Common myeloid progenitor, CD34-positive (primary cell): ENCODE measurements at regions not wholly inside any gene's neighbourhood (a gene's known extent, or its start where the extent isn't known, plus 50 kb on each side); places are given as distances from the start of the nearest gene placed in this dataset.

ENCODE experiments used
- CTCF ChIA-PET: fragments of 350-600 bp; sonication (Branson Sonifier 250); formaldehyde crosslinking; loops from one replicate; lab custom pipeline; 2021; ENCODE audit warnings: antibody characterized with exemption; lab: Charles Lee
- POLR2A ChIA-PET: fragments of 350-600 bp; sonication (Branson Sonifier 250); formaldehyde crosslinking; loops from one replicate; lab custom pipeline; 2021; ENCODE audit warnings: antibody characterized with exemption; lab: Charles Lee
- DNase-seq, 3 donors: peaks; one replicate each; pipeline versions ENCODE4 v3.0.0 to v3.0.0-alpha.2; 2013
- H3K27ac ChIP-seq, 2 experiments: 1 replicate in 1 of 2; 2 replicates in 1 of 2; pipeline ENCODE4 v1.7.0; 2013; ENCODE audit warnings: inconsistent platforms in 2 of 2, low read length in 2 of 2, mild to moderate bottlenecking in 2 of 2, low read depth in 1 of 2, moderate library complexity in 1 of 2; ENCODE audit not compliant: severe bottlenecking in 2 of 2, insufficient read depth in 1 of 2, poor library complexity in 1 of 2
- H3K27me3 ChIP-seq, 5 experiments: replicated peaks in 2 of 5; 1 replicate in 3 of 5; 2 replicates in 2 of 5; pipeline versions ENCODE4 v1.6.1 to v1.7.0; 2013; ENCODE audit warnings: low read length in 4 of 5, mild to moderate bottlenecking in 2 of 5, moderate library complexity in 2 of 5, inconsistent platforms in 1 of 5; ENCODE audit not compliant: insufficient read depth in 5 of 5, control insufficient read depth in 4 of 5
- H3K36me3 ChIP-seq, 4 experiments: 1 replicate in 2 of 4; 2 replicates in 2 of 4; pipeline versions ENCODE4 v1.6.1 to v1.7.0; 2013; ENCODE audit warnings: low read length in 3 of 4, control low read depth in 1 of 4, mild to moderate bottlenecking in 1 of 4; ENCODE audit not compliant: control insufficient read depth in 4 of 4, insufficient read depth in 4 of 4
- H3K4me1 ChIP-seq, 4 experiments: 1 replicate in 3 of 4; 2 replicates in 1 of 4; pipeline versions ENCODE4 v1.6.1 to v1.7.1; 2013; ENCODE audit warnings: low read length in 3 of 4, mild to moderate bottlenecking in 3 of 4, control low read depth in 1 of 4, inconsistent platforms in 1 of 4, moderate library complexity in 1 of 4; ENCODE audit not compliant: control insufficient read depth in 4 of 4, insufficient read depth in 4 of 4; ENCODE audit errors: control extremely low read depth in 1 of 4
- H3K4me3 ChIP-seq, 7 experiments: 1 replicate in 4 of 7; 2 replicates in 3 of 7; pipeline versions ENCODE4 v1.5.1 to v1.7.0; 2013; ENCODE audit warnings: mild to moderate bottlenecking in 7 of 7, low read length in 6 of 7, moderate library complexity in 6 of 7, inconsistent platforms in 2 of 7, low read depth in 2 of 7, control low read depth in 1 of 7; ENCODE audit not compliant: insufficient read depth in 4 of 7, control insufficient read depth in 1 of 7; ENCODE audit errors: extremely low read depth in 1 of 7
- H3K9me3 ChIP-seq, 5 experiments: 1 replicate in 4 of 5; 2 replicates in 1 of 5; pipeline versions ENCODE4 v1.6.1 to v1.7.1; 2013; ENCODE audit warnings: low read length in 4 of 5, mild to moderate bottlenecking in 2 of 5, inconsistent platforms in 1 of 5, low read depth in 1 of 5, moderate library complexity in 1 of 5; ENCODE audit not compliant: control insufficient read depth in 4 of 5, insufficient read depth in 2 of 5; ENCODE audit errors: control extremely low read depth in 1 of 5
- WGBS: methylation state at CpG from one replicate; pipeline ENCODE4 v1.1.5; 2013; ENCODE audit not compliant: insufficient coverage; 5-methylcytosine and 5-hydroxymethylcytosine counted together

DNA sequence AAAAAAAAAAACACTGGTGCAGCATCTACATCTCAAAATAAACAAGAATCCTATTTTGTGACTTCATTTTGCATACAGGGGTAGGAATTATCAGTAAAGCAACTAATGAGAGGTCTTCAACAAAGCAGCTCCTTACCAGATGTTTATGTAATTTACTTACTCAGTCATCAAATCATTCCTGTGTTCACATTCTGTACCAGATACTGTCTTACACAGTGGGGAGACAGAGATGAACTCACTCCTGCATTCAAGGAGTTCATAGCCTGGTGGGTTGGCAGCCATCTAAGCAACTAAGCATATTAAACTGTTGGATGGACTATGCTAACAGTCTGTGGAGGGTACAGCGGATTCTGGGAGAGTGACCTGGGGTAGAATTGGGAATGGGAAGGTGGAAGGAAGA, 169.0 kb downstream of the OSR1 start:
- CTCF ChIA-PET = no interaction called here
- POLR2A ChIA-PET = no interaction called here
- H3K4me3 ChIP-seq = no peak overlapping the region
- H3K27me3 ChIP-seq = no peaks in the 10 kb centered on the region
- H3K36me3 ChIP-seq = no peaks in the 10 kb centered on the region
- DNase-seq = no peak
- H3K9me3 ChIP-seq = peaks cover 0 to 5% (median 0%) of the 10 kb centered on the region in 5 experiments
- H3K27ac ChIP-seq = no peak overlapping the region
- WGBS = 100% methylated on average over 1 of the region's 1 CpG
- no peaks in the 10 kb centered on the region for H3K4me1 ChIP-seq

DNA sequence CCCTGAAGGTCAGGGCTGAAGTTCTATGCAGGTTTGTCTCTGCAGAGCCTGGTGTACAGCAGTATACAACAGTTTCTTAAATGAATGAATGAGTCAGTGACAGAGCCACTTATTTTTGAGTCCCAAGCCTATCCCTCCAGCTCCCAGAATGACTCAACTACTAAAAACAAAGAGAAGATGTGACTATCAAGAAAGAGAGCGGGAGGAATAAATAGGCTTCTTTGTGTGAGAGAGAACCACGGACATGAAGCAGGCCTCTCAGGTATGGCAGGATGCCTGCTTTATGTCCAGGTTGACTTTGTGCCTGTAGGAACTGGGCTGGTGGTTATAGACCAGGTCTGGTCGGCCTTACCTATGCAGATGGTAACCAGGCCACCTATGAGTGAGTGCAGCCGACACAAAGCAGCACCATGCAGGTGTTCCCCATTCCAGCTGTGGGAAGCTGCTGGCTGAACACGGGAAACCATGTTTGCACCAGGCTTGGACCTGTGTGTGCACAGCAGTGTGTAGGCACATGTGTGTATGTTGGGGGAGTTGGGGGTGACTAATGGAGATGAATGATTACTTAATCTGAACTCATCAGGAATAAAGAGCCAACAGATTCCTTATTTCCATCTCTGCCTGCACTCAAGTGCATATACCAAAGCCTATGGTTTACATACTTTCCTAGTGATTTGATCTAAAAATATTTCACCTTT, 171.0 kb downstream of the OSR1 start:
- no peak for DNase-seq
- Histone ChIP-seq H3K4me1 (no peaks in the 10 kb centered on the region), H3K4me3 (no peak overlapping the region), H3K36me3 (no peaks in the 10 kb centered on the region), H3K9me3 (peaks cover 0 to 5% (median 0%) of the 10 kb centered on the region in 5 experiments), H3K27me3 (no peaks in the 10 kb centered on the region), H3K27ac (no peak overlapping the region)
- CTCF ChIA-PET = no interaction called here
- WGBS = 93% methylated on average over 5 of the region's 5 CpGs
- POLR2A ChIA-PET = no interaction called here

DNA sequence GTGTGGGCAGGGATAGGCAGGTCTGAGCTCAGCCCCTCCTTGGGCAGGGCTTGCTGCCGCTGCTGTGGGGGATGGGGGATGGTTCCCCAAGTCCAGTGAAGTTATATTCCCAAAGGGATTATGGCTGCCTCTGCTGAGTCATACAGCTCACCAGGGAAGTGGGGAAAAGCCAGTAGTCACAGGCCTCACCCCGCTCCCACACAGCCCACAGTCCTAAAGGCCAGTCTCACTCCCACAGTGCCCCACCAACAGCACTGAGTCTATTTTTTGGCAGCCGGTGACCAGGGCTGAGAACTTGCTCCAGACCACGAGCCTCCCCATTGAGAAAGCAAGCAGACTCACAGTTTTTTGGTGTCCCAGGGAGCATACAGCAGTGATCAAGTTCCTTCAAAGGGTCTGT, 173.3 kb downstream of the OSR1 start:
- no peak overlapping the region for H3K4me3 ChIP-seq
- 91% methylated on average over 4 of the region's 4 CpGs for WGBS
- H3K36me3 ChIP-seq = no peaks in the 10 kb centered on the region
- H3K4me1 ChIP-seq = no peaks in the 10 kb centered on the region
- CTCF ChIA-PET = no interaction called here
- H3K27me3 ChIP-seq = no peaks in the 10 kb centered on the region
- POLR2A ChIA-PET = no interaction called here
- H3K9me3 ChIP-seq = peaks cover 0 to 5% (median 0%) of the 10 kb centered on the region in 5 experiments
- DNase-seq = no peak
- H3K27ac ChIP-seq = no peak overlapping the region

DNA sequence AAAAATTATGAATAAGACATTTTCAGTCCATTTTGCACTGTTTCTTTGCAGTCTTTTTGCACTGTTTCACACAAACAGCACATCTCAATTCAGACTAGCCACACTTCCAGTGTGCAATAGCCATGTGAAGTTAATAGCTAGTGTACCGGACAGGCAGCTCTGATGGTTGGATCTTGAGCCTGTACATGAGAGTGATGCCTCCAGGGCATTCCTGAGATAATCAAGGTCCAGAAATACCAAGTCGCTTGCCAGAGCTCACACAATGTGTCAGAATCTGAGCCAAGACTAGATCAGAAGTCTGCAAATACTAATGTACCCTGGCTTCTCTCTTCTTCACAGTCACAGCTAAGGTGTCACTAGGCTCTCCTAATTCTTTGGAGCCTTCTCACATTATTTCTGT, 180.2 kb downstream of the OSR1 start:
- WGBS = 86% methylated on average over 2 of the region's 2 CpGs
- ChIA-PET POLR2A (no interaction called here), CTCF (no interaction called here)
- Histone ChIP-seq H3K27me3 (no peaks in the 10 kb centered on the region), H3K4me3 (no peak overlapping the region), H3K36me3 (no peaks in the 10 kb centered on the region), H3K9me3 (no peaks in the 10 kb centered on the region), H3K4me1 (no peaks in the 10 kb centered on the region), H3K27ac (no peak overlapping the region)
- DNase-seq = no peak

DNA sequence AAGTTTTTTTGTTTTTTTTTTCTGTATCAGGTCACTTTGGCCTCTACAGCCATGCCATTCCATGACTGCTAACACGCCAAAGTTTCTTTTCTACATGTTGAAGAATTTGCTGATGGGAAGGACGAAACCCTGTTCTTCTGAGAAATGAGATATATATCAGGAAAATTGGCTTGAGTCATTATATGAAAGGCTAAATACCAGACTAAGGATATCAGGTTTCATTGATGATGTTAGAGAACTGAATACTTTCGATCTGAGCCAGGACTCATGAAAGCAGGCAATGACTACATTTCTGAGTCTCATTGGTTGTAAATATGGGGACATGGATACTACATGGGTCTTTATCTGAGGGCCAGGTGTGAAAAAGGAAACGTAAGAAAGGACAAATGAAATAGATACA, 181.4 kb downstream of the OSR1 start:
- H3K4me3 ChIP-seq = no peak overlapping the region
- POLR2A ChIA-PET = no interaction called here
- no peaks in the 10 kb centered on the region for H3K9me3 ChIP-seq
- WGBS = 95% methylated on average over 4 of the region's 4 CpGs
- no peaks in the 10 kb centered on the region for H3K4me1 ChIP-seq
- H3K27me3 ChIP-seq = no peaks in the 10 kb centered on the region
- H3K27ac ChIP-seq = no peak overlapping the region
- CTCF ChIA-PET = no interaction called here
- no peaks in the 10 kb centered on the region for H3K36me3 ChIP-seq
- no peak for DNase-seq

DNA sequence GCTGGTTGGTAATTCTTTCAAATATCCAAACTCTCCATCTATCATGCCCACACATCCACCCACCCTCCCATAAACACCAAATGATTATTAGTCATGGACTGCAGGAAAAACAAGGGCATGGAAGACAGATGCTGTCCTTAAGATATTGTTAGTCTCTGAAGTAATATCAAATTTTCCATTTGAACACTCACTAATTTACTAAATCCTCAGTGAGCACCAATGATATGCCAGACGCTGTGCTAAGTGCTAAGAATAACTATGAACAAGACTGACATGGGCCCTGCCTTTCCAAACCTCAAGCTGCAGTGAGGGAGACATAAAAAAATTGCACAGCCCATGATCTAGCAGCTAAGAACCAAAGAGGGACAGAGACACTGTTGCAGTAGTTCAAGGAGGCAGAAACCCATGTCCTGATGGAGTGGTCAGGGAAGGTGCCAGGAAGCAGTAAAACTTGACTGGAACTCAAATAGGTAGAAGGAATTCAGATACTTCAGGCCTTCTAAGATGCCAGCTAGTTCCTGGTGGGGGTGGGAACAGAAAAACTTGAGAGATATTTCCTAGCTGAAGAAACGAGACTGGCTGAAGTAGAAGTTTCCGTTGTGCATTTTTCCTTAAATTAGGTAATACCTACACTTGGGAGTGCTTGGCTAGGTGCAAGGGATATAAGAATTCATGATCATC, 182.1 kb downstream of the OSR1 start:
- Histone ChIP-seq H3K4me1 (no peaks in the 10 kb centered on the region), H3K27me3 (no peaks in the 10 kb centered on the region), H3K4me3 (no peak overlapping the region), H3K9me3 (no peaks in the 10 kb centered on the region), H3K36me3 (no peaks in the 10 kb centered on the region), H3K27ac (no peak overlapping the region)
- CTCF ChIA-PET = no interaction called here
- no peak for DNase-seq
- POLR2A ChIA-PET = no interaction called here
- 88% methylated on average over 3 of the region's 3 CpGs for WGBS

DNA sequence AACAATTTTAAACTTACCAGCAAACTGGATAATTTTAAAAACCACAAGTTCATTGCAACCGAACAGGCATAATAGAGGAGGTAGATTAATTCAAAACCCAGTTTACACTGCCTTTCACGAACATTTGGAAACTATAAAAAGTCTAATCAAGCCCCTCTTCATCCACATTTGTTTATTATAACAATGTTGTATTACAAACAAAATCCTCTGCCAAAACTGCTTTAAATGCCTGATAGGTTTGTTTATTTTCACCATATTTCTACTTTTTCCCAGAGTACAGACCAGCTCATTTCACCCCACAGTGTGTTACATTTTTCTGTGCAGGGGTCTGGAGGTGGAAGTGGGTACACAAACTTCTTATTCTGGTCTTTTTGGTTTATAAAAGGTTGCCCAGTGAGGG, 184.2 kb downstream of the OSR1 start:
- WGBS = 100% methylated on average over 1 of the region's 2 CpGs
- POLR2A ChIA-PET = no interaction called here
- Histone ChIP-seq H3K36me3 (no peaks in the 10 kb centered on the region), H3K27ac (no peak overlapping the region), H3K4me3 (no peak overlapping the region), H3K27me3 (no peaks in the 10 kb centered on the region), H3K9me3 (no peaks in the 10 kb centered on the region), H3K4me1 (no peaks in the 10 kb centered on the region)
- CTCF ChIA-PET = no interaction called here
- DNase-seq = no peak
